ENCODE measurements at regions not wholly inside any gene's neighbourhood (a gene's known extent, or its start where the extent isn't known, plus 50 kb on each side); places are given as distances from the start of the nearest gene placed in this dataset.

DNA sequence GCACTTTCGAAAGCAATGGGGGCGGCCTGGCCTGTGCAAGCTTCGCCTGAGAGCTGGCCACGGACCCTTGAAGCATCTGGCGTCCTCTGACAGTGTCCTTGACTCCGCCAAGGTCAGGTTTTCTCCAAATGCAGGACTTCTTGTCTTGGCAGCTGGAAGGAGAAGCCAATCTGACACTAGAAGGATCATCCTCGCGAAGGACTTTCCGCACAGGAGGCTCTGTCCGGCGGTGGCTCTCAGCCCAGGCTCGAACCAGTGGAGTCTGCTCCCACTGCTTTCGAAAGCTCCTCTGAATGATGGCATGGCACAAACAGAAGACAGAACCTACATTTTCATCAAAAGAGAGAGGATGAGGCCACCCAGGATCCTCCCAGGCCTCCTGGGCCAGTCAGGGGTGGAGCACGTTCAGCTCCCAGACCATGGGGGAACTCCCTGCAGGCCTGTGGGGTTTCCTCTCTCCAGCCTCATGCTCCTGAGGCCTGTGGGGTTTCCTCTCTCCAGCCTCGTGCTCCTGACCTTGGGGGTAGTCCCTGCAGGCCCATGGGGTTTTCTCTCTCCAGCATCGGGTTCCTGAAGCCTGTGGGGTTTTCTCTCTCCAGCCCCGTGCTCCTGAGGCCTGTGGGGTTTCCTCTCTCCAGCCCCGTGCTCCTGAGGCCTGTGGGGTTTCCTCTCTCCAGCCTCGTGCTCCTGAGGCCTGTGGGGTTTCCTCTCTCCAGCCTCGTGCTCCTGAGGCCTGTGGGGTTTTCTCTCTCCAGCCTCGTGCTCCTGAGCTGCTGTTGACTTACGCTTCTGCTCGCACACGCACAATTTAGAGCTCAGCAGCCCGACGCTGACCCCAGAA is 396.5 kb upstream of the SALL3 start:
- no peak for TF ChIP-seq POLR2A (IDR thresholded peaks at IDR 0.05)
- TF ChIP-seq, protein P1, sequence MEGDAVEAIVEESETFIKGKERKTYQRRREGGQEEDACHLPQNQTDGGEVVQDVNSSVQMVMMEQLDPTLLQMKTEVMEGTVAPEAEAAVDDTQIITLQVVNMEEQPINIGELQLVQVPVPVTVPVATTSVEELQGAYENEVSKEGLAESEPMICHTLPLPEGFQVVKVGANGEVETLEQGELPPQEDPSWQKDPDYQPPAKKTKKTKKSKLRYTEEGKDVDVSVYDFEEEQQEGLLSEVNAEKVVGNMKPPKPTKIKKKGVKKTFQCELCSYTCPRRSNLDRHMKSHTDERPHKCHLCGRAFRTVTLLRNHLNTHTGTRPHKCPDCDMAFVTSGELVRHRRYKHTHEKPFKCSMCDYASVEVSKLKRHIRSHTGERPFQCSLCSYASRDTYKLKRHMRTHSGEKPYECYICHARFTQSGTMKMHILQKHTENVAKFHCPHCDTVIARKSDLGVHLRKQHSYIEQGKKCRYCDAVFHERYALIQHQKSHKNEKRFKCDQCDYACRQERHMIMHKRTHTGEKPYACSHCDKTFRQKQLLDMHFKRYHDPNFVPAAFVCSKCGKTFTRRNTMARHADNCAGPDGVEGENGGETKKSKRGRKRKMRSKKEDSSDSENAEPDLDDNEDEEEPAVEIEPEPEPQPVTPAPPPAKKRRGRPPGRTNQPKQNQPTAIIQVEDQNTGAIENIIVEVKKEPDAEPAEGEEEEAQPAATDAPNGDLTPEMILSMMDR (IDR thresholded peaks at IDR 0.05) = no peak

Measured in heart left ventricle (tissue), 13 donors.